ENCODE measurements at regions not wholly inside any gene's neighbourhood (a gene's known extent, or its start where the extent isn't known, plus 50 kb on each side); places are given as distances from the start of the nearest gene placed in this dataset.

- peak; percentile 31 for DNase-seq
Measured at GRCh38 chr14:54322701-54323337, 74.0 kb upstream of the CDKN3 start.

GRCh38 chr14:54325766-54326165 lies 71.0 kb upstream of the CDKN3 start:
- DNase-seq = no peak

GRCh38 chr14:54329082-54329695 lies 67.6 kb upstream of the CDKN3 start:
- DNase-seq = peak; percentile 7

- DNase-seq = no peak
Measured at GRCh38 chr14:54330876-54331275, 65.9 kb upstream of the CDKN3 start.

- DNase-seq = no peak
Measured at GRCh38 chr14:54331516-54331915, 65.3 kb upstream of the CDKN3 start.

- DNase-seq = no peak
Measured at GRCh38 chr14:54332490-54332889, 64.3 kb upstream of the CDKN3 start.

- DNase-seq = no peak
Measured at GRCh38 chr14:54333511-54333910, 63.3 kb upstream of the CDKN3 start.

- DNase-seq = no peak
Measured at GRCh38 chr14:54335569-54336155, 61.1 kb upstream of the CDKN3 start.

GRCh38 chr14:54337314-54337713 lies 59.5 kb upstream of the CDKN3 start:
- no peak for DNase-seq

- no peak for DNase-seq
Measured at GRCh38 chr14:54338696-54339317, 58.0 kb upstream of the CDKN3 start.

GRCh38 chr14:54339771-54340170 lies 57.0 kb upstream of the CDKN3 start:
- DNase-seq = no peak

- no peak for DNase-seq
Measured at GRCh38 chr14:54342806-54343205, 54.0 kb upstream of the CDKN3 start.

- DNase-seq = peak; percentile 80
Measured at GRCh38 chr14:54343272-54344121, 53.3 kb upstream of the CDKN3 start.

GRCh38 chr14:54344445-54344844 lies 52.4 kb upstream of the CDKN3 start:
- no peak for DNase-seq

GRCh38 chr14:54346257-54346656 lies 50.5 kb upstream of the CDKN3 start:
- DNase-seq = no peak
